B cell (primary cell): ENCODE measurements at regions not wholly inside any gene's neighbourhood (a gene's known extent, or its start where the extent isn't known, plus 50 kb on each side); places are given as distances from the start of the nearest gene placed in this dataset.

Source experiments
- ATAC-seq: fragments of 200-7000 bp; cut with Tn5 transposase; one replicate; pipeline ENCODE4 v1.10.0; 2021; ENCODE audit warnings: low read depth, mild to moderate bottlenecking, moderate number of reproducible peaks, moderate library complexity
- CTCF ChIA-PET: fragments of 350-600 bp; sonication (Branson Sonifier 250); formaldehyde crosslinking; loops from one replicate; lab custom pipeline; 2021; ENCODE audit warnings: antibody characterized with exemption, inconsistent platforms; lab: Charles Lee
- POLR2A ChIA-PET: fragments of 350-600 bp; sonication (Branson Sonifier 250); formaldehyde crosslinking; loops from one replicate; lab custom pipeline; 2021; ENCODE audit warnings: antibody characterized with exemption; lab: Charles Lee
- DNase-seq: peaks from one replicate; pipeline ENCODE4 v3.0.0; 2013
- H2AFZ ChIP-seq: 2 replicates; pipeline ENCODE4 v1.6.1; 2012; ENCODE audit warnings: mild to moderate bottlenecking, low read depth, low read length; ENCODE audit not compliant: insufficient read depth, poor library complexity, severe bottlenecking
- H3K27ac ChIP-seq, 2 donors: 1 replicate in 1 of 2; 2 replicates in 1 of 2; pipeline ENCODE4 v1.5.1; 2012 to 2013; ENCODE audit warnings: low read length in 2 of 2, mild to moderate bottlenecking in 2 of 2, moderate library complexity in 1 of 2
- H3K27me3 ChIP-seq, 4 experiments: fragments of 200-600 bp in 1 of 4; sonication (generic) in 1 of 4; replicated peaks in 1 of 4; 1 replicate in 2 of 4; 2 replicates in 2 of 4; pipeline versions ENCODE4 v1.6.1 to v1.7.0; 2013 to 2016; ENCODE audit warnings: low read length in 3 of 4, mild to moderate bottlenecking in 2 of 4, mixed read lengths in 1 of 4, moderate library complexity in 1 of 4; ENCODE audit not compliant: insufficient read depth in 4 of 4, control insufficient read depth in 3 of 4; ENCODE audit errors: control extremely low read depth in 1 of 4
- H3K36me3 ChIP-seq, 2 experiments: replicated peaks in 1 of 2; 1 replicate in 1 of 2; 2 replicates in 1 of 2; pipeline versions ENCODE4 v1.6.1 to v1.7.1; 2013; ENCODE audit warnings: low read length in 1 of 2; ENCODE audit not compliant: insufficient read depth in 2 of 2, control insufficient read depth in 1 of 2; ENCODE audit errors: control extremely low read depth in 1 of 2, extremely low read depth in 1 of 2
- H3K4me1 ChIP-seq, 2 donors: fragments of 200-600 bp in 1 of 2; sonication (generic) in 1 of 2; 1 replicate in 1 of 2; 2 replicates in 1 of 2; pipeline versions ENCODE4 v1.5.1 to v1.6.1; 2013 to 2017; ENCODE audit warnings: low read length in 2 of 2; ENCODE audit not compliant: control insufficient read depth in 2 of 2, insufficient read depth in 2 of 2
- H3K4me2 ChIP-seq: replicated peaks from 2 replicates; pipeline ENCODE3; 2012; ENCODE audit warnings: mild to moderate bottlenecking, low read depth, low read length; ENCODE audit not compliant: poor library complexity, severe bottlenecking
- H3K4me3 ChIP-seq, 5 experiments: fragments of 200-600 bp in 1 of 5; sonication (generic) in 1 of 5; 1 replicate in 3 of 5; 2 replicates in 2 of 5; pipeline versions ENCODE4 v1.5.1 to v1.7.0; 2011 to 2016; ENCODE audit warnings: low read length in 4 of 5, mild to moderate bottlenecking in 4 of 5, low read depth in 2 of 5, control low read depth in 1 of 5, moderate library complexity in 1 of 5; ENCODE audit not compliant: insufficient read depth in 1 of 5; ENCODE audit errors: control extremely low read depth in 1 of 5, extremely low read depth in 1 of 5
- H3K79me2 ChIP-seq: fragments of 200-600 bp; sonication (generic); one replicate; pipeline ENCODE4 v1.6.0; 2016; ENCODE audit warnings: low read length; ENCODE audit not compliant: control insufficient read depth, insufficient read depth
- H3K9ac ChIP-seq: fragments of 200-600 bp; sonication (generic); 2 replicates; pipeline ENCODE4 v1.6.1; 2017; ENCODE audit warnings: mild to moderate bottlenecking, low read length, moderate library complexity
- H3K9me3 ChIP-seq, 3 donors: one replicate each; pipeline versions ENCODE4 v1.6.1 to v1.7.1; 2013; ENCODE audit warnings: low read length in 2 of 3; ENCODE audit not compliant: control insufficient read depth in 2 of 3, insufficient read depth in 1 of 3; ENCODE audit errors: control extremely low read depth in 1 of 3
- H4K20me1 ChIP-seq: 2 replicates; pipeline ENCODE4 v1.6.0; 2012; ENCODE audit warnings: mild to moderate bottlenecking, low read length; ENCODE audit not compliant: insufficient read depth, control insufficient read depth, poor library complexity, severe bottlenecking
- H3K27ac Mint-ChIP-seq: one replicate; pipeline ENCODE4 v1.8.0; 2021; ENCODE audit warnings: mixed read lengths
- H3K27me3 Mint-ChIP-seq: one replicate; pipeline ENCODE4 v1.8.0; 2021; ENCODE audit warnings: mixed read lengths
- H3K4me1 Mint-ChIP-seq: one replicate; pipeline ENCODE4 v1.8.0; 2021; ENCODE audit warnings: mixed read lengths
- H3K4me3 Mint-ChIP-seq: one replicate; pipeline ENCODE4 v1.8.0; 2021; ENCODE audit warnings: mixed read lengths
- H3K9me3 Mint-ChIP-seq: one replicate; pipeline ENCODE4 v1.8.0; 2022; ENCODE audit warnings: mixed read lengths; ENCODE audit not compliant: insufficient read depth
- CTCF ChIP-seq: fragments of 200-600 bp; IDR thresholded peaks from one replicate; pipeline ENCODE4 v1.8.0; 2022; ENCODE audit warnings: antibody characterized with exemption, mild to moderate bottlenecking
- EZH2 ChIP-seq: IDR thresholded peaks from 2 replicates; pipeline ENCODE4 v1.6.1; 2012; ENCODE audit warnings: borderline replicate concordance, low read depth, mild to moderate bottlenecking, moderate library complexity, low read length; ENCODE audit not compliant: insufficient read depth, poor library complexity, severe bottlenecking
- WGBS: methylation state at CpG from one replicate; pipeline ENCODE4 v1.1.5; 2013; ENCODE audit warnings: missing lambda C conversion rate; ENCODE audit not compliant: insufficient coverage; 5-methylcytosine and 5-hydroxymethylcytosine counted together
- intact Hi-C: fragments of 100-400 bp; cut with micrococcal nuclease; formaldehyde crosslinking; loops from one replicate; pipeline ENCODE4 v1.10.0; 2022

DNA sequence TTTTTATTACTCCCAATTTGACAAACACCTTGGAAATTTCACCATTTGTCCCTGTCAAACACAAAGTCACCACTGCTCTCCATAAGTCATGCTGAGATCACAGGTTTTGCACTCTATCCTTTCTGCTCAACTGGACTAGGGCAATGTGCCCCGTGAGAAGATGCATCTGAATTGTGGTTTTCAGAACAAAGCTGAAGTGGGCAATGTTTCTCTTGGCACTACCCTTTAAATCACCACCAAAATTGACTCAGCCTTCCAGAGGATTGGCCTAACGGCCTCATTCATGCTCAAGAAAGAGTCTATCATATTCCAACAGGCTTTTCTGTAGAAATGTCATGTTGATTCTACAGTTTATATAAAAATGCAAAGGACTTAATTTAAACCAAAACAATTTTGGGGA, 81.0 kb upstream of the TRIO start:
- H3K27ac Mint-ChIP-seq: no peak overlapping the region
- peaks cover 15% of the 10 kb centered on the region for H3K27me3 Mint-ChIP-seq
- no peak for TF ChIP-seq CTCF
- no peak for TF ChIP-seq EZH2
- no peak overlapping the region for H2AFZ ChIP-seq
- H3K36me3 ChIP-seq: no peaks in the 10 kb centered on the region
- DNase-seq: no peak
- no peak overlapping the region for H3K27ac ChIP-seq
- no peak overlapping the region for H3K4me3 ChIP-seq
- ChIA-PET CTCF (no interaction called here), POLR2A (no interaction called here)
- no CpG with 5 or more reads among the region's 2 CpGs for WGBS
- no peaks in the 10 kb centered on the region for H3K4me1 ChIP-seq
- H3K4me3 Mint-ChIP-seq: no peak overlapping the region
- no peaks in the 10 kb centered on the region for H3K4me1 Mint-ChIP-seq
- H3K27me3 ChIP-seq: peaks cover 0 to 3% (median 0%) of the 10 kb centered on the region in 4 experiments
- no peaks in the 10 kb centered on the region for H4K20me1 ChIP-seq
- no peaks in the 10 kb centered on the region for H3K9me3 Mint-ChIP-seq
- peaks cover 0 to 7% (median 0%) of the 10 kb centered on the region in 3 donors for H3K9me3 ChIP-seq
- no peaks in the 10 kb centered on the region for H3K79me2 ChIP-seq
- ATAC-seq: no peak
- no peak overlapping the region for H3K9ac ChIP-seq
- no peak overlapping the region for H3K4me2 ChIP-seq
- intact Hi-C loops: no loop called here

DNA sequence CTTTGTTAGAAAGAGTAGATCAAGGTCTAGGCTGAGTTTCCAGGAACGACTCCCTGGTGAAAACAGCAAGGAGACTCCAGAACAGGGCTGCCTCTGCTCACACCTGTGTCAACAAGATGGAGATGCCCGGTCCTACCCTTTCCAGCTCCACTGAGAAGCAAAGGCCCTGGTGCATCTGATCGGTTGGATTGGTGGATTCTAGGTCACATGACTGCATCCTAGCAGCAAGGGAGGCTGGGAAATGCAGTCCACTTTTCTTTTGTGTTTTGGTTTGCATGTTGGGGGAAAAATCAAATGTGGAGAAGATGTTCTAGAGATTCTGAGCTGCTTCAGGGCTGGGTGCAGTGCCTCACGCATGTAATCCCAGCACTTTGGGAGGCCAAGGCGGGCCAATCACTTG, 82.0 kb upstream of the TRIO start:
- no peaks in the 10 kb centered on the region for H3K36me3 ChIP-seq
- no peaks in the 10 kb centered on the region for H3K79me2 ChIP-seq
- no peaks in the 10 kb centered on the region for H3K4me1 Mint-ChIP-seq
- peaks cover 15% of the 10 kb centered on the region for H3K27me3 Mint-ChIP-seq
- no peak overlapping the region for H3K4me3 Mint-ChIP-seq
- intact Hi-C loops: no loop called here
- ATAC-seq (no peak), DNase-seq (no peak)
- TF ChIP-seq EZH2 (no peak), CTCF (no peak)
- no peak overlapping the region for H2AFZ ChIP-seq
- no peaks in the 10 kb centered on the region for H3K9me3 Mint-ChIP-seq
- ChIA-PET CTCF (no interaction called here), POLR2A (no interaction called here)
- no peak overlapping the region for H3K27ac Mint-ChIP-seq
- no peak overlapping the region for H3K9ac ChIP-seq
- H3K4me2 ChIP-seq: no peak overlapping the region
- H3K4me1 ChIP-seq: no peaks in the 10 kb centered on the region
- H3K27me3 ChIP-seq: peaks cover 0 to 3% (median under 1%) of the 10 kb centered on the region in 4 experiments
- 90% methylated on average over 5 of the region's 5 CpGs for WGBS
- no peak overlapping the region for H3K27ac ChIP-seq
- H3K4me3 ChIP-seq: no peak overlapping the region
- peaks cover 0 to 7% (median 0%) of the 10 kb centered on the region in 3 donors for H3K9me3 ChIP-seq
- H4K20me1 ChIP-seq: no peaks in the 10 kb centered on the region
